GM13977 (cell line): ENCODE measurements at regions not wholly inside any gene's neighbourhood (a gene's known extent, or its start where the extent isn't known, plus 50 kb on each side); places are given as distances from the start of the nearest gene placed in this dataset.

Source experiments
- DNase-seq: peaks from one replicate; pipeline ENCODE4 v3.0.0; 2012; ENCODE audit warnings: low spot score
- CTCF ChIP-seq: IDR thresholded peaks from 2 replicates; pipeline ENCODE4 v1.5.1; 2012; ENCODE audit warnings: mild to moderate bottlenecking, control low read depth; ENCODE audit not compliant: insufficient read depth; ENCODE audit errors: extremely low read depth, missing control alignments
- in situ Hi-C: fragments of 300-500 bp; cut with MboI; formaldehyde crosslinking; loops from one replicate; pipeline ENCODE4 v1.12.0; 2022; ENCODE audit warnings: low sequenced_read_pairs, low pct_unique_long_range_greater_than_20kb, mixed read lengths, inconsistent platforms; ENCODE audit not compliant: unreplicated experiment

- in situ Hi-C loops: no loop called here
- TF ChIP-seq CTCF: no peak
- no peak for DNase-seq
These were observed 2137.8 kb upstream of the TENM3 start for GRCh38 chr4:180105362-180105761.

- in situ Hi-C loops: no loop called here
- no peak for DNase-seq
- no peak for TF ChIP-seq CTCF
These were observed 2137.1 kb upstream of the TENM3 start for GRCh38 chr4:180106122-180106521.

GRCh38 chr4:180106997-180107396, 2136.2 kb upstream of the TENM3 start:
- in situ Hi-C loops: no loop called here
- TF ChIP-seq CTCF: no peak
- DNase-seq: no peak

GRCh38 chr4:180116840-180117239, 2126.4 kb upstream of the TENM3 start:
- TF ChIP-seq CTCF: no peak
- in situ Hi-C loops: no loop called here
- DNase-seq: no peak

GRCh38 chr4:180120068-180120467, 2123.1 kb upstream of the TENM3 start:
- no peak for TF ChIP-seq CTCF
- in situ Hi-C loops: no loop called here
- no peak for DNase-seq

GRCh38 chr4:180134091-180134866, 2108.9 kb upstream of the TENM3 start:
- in situ Hi-C loops: no loop called here
- TF ChIP-seq CTCF: no peak
- DNase-seq: no peak
